RWPE2 (cell line): ENCODE measurements at regions not wholly inside any gene's neighbourhood (a gene's known extent, or its start where the extent isn't known, plus 50 kb on each side); places are given as distances from the start of the nearest gene placed in this dataset.

Experiments
- ATAC-seq: fragments of 200-7000 bp; cut with Tn5 transposase; 3 replicates; pipeline ENCODE4 v1.9.1; 2021; ENCODE audit warnings: low read depth
- DNase-seq: peaks from one replicate; pipeline ENCODE4 v3.0.0-alpha.2; 2020; ENCODE audit warnings: low spot score
- H3K27ac ChIP-seq: fragments of 450-650 bp; 2 replicates; pipeline ENCODE4 v1.5.1; 2017; ENCODE audit warnings: mild to moderate bottlenecking; ENCODE audit not compliant: poor library complexity, severe bottlenecking
- H3K27me3 ChIP-seq: fragments of 250-450 bp; sonication (Bioruptor Pico); 2 replicates; pipeline ENCODE4 v1.5.1; 2021; ENCODE audit warnings: mild to moderate bottlenecking, moderate library complexity; ENCODE audit not compliant: insufficient read depth, poor library complexity, severe bottlenecking
- H3K36me3 ChIP-seq: fragments of 250-450 bp; sonication (Bioruptor Pico); 2 replicates; pipeline ENCODE4 v1.5.1; 2020; ENCODE audit warnings: low read depth, mild to moderate bottlenecking, moderate library complexity
- H3K4me1 ChIP-seq: fragments of 250-450 bp; sonication (Bioruptor Pico); 2 replicates; pipeline ENCODE4 v1.5.1; 2021; ENCODE audit warnings: mild to moderate bottlenecking, moderate library complexity; ENCODE audit not compliant: insufficient read depth, poor library complexity, severe bottlenecking
- H3K4me3 ChIP-seq: fragments of 250-450 bp; sonication (Bioruptor Pico); 2 replicates; pipeline ENCODE4 v1.5.1; 2021; ENCODE audit warnings: mild to moderate bottlenecking, moderate library complexity; ENCODE audit not compliant: severe bottlenecking
- H3K9me3 ChIP-seq: fragments of 250-450 bp; sonication (Bioruptor Pico); 2 replicates; pipeline ENCODE4 v1.5.1; 2021; ENCODE audit warnings: mild to moderate bottlenecking, moderate library complexity; ENCODE audit not compliant: severe bottlenecking
- CTCF ChIP-seq: fragments of 450-650 bp; IDR thresholded peaks from one replicate; pipeline ENCODE4 v1.5.1; 2017; ENCODE audit warnings: mild to moderate bottlenecking, moderate library complexity; ENCODE audit not compliant: poor library complexity, severe bottlenecking

GRCh38 chr2:104673225-104673624, 180.7 kb upstream of the POU3F3 start:
- TF ChIP-seq CTCF, result no peak
- H3K27me3 ChIP-seq, result peaks cover 33% of the 10 kb centered on the region

GRCh38 chr2:104678181-104678580, 175.7 kb upstream of the POU3F3 start:
- TF ChIP-seq CTCF, result no peak
- no peak for ATAC-seq
- H3K27me3 ChIP-seq, result peaks cover 21% of the 10 kb centered on the region
- no peak overlapping the region for H3K27ac ChIP-seq
- H3K4me3 ChIP-seq, result no peak overlapping the region
- no peak for DNase-seq
- H3K9me3 ChIP-seq, result no peaks in the 10 kb centered on the region
- no peaks in the 10 kb centered on the region for H3K4me1 ChIP-seq
- H3K36me3 ChIP-seq, result no peaks in the 10 kb centered on the region

More at GRCh38 chr2:104673225-104673624, 180.7 kb upstream of the POU3F3 start:
- DNase-seq, result no peak
- Histone ChIP-seq H3K4me1 (no peaks in the 10 kb centered on the region), H3K27ac (no peak overlapping the region), H3K36me3 (no peaks in the 10 kb centered on the region), H3K4me3 (no peak overlapping the region), H3K9me3 (no peaks in the 10 kb centered on the region)
- no peak for ATAC-seq

- no peaks in the 10 kb centered on the region for H3K4me1 ChIP-seq
- no peak overlapping the region for H3K4me3 ChIP-seq
- no peak for DNase-seq
- H3K9me3 ChIP-seq, result no peaks in the 10 kb centered on the region
- peaks cover 11% of the 10 kb centered on the region for H3K27me3 ChIP-seq
- ATAC-seq, result no peak
- no peaks in the 10 kb centered on the region for H3K36me3 ChIP-seq
- no peak for TF ChIP-seq CTCF
- no peak overlapping the region for H3K27ac ChIP-seq
Observed at GRCh38 chr2:104685591-104685990, 168.3 kb upstream of the POU3F3 start.

GRCh38 chr2:104687147-104687546, 166.8 kb upstream of the POU3F3 start:
- no peak overlapping the region for H3K4me3 ChIP-seq
- no peak for TF ChIP-seq CTCF
- no peak overlapping the region for H3K27ac ChIP-seq
- DNase-seq (no peak), ATAC-seq (no peak)
- H3K9me3 ChIP-seq, result no peaks in the 10 kb centered on the region
- peaks cover 10% of the 10 kb centered on the region for H3K27me3 ChIP-seq
- H3K36me3 ChIP-seq, result no peaks in the 10 kb centered on the region
- no peaks in the 10 kb centered on the region for H3K4me1 ChIP-seq

- DNase-seq, result no peak
- no peak for TF ChIP-seq CTCF
- no peaks in the 10 kb centered on the region for H3K36me3 ChIP-seq
- no peak overlapping the region for H3K27ac ChIP-seq
- H3K4me1 ChIP-seq, result no peaks in the 10 kb centered on the region
- H3K27me3 ChIP-seq, result peaks cover 4% of the 10 kb centered on the region
- no peak overlapping the region for H3K4me3 ChIP-seq
- no peak for ATAC-seq
- H3K9me3 ChIP-seq, result no peaks in the 10 kb centered on the region
Observed at GRCh38 chr2:104690255-104690984, 163.5 kb upstream of the POU3F3 start.
